Middle frontal gyrus (tissue), 1 donor: ENCODE measurements at regions not wholly inside any gene's neighbourhood (a gene's known extent, or its start where the extent isn't known, plus 50 kb on each side); places are given as distances from the start of the nearest gene placed in this dataset.

ENCODE experiments used
- DNase-seq: peaks from one replicate; pipeline ENCODE4 v3.0.0-alpha.2; 2015; ENCODE audit warnings: low spot score; ENCODE audit errors: extremely low spot score

DNA sequence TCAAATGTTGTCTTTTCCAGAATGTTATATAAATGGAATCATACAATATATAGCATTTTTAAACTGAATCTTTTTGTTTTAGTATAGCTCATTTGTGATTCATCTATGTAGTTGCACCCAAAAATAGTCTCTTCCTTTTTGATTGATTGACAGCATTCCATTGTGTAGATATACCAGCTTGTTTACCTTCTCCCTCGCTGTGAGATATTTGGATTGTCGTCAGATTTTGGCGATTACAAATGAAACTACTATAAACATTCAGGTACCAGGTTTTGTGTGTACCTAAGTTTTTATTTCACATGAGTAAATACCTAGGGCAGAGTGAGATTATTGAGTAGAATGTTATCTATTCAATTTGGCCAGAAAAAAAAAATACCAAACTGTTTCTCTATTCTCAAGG is 584.7 kb upstream of the SORCS1 start:
- DNase-seq, result no peak

DNA sequence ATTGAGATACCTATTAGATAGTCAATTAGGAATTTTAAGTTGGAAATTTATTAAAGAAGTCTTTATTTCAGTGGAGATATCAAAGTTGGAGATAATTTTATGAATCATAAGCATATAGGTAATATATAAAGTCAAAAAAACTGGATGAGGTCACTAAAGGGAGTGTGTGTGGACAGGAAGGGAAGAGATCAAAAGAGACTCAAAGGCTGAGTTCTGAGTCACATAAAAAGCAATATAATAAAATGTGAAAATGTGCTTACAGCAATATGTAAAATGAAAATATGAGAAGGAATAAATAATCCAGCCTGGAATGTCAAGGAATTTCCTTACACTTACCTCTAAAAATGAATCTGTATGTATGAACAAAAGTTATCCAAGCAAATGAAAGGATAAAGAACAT is 583.3 kb upstream of the SORCS1 start:
- no peak for DNase-seq

- DNase-seq, result no peak
Measured at GRCh38 chr10:107741971-107742370, 577.5 kb upstream of the SORCS1 start.

- no peak for DNase-seq
Measured at GRCh38 chr10:107740962-107741690, 576.6 kb upstream of the SORCS1 start.

- DNase-seq, result no peak
Measured at GRCh38 chr10:107739951-107740350, 575.4 kb upstream of the SORCS1 start.

GRCh38 chr10:107733328-107734130 is 569.0 kb upstream of the SORCS1 start:
- DNase-seq, result no peak

GRCh38 chr10:107732045-107732444 is 567.5 kb upstream of the SORCS1 start:
- DNase-seq, result no peak

DNA sequence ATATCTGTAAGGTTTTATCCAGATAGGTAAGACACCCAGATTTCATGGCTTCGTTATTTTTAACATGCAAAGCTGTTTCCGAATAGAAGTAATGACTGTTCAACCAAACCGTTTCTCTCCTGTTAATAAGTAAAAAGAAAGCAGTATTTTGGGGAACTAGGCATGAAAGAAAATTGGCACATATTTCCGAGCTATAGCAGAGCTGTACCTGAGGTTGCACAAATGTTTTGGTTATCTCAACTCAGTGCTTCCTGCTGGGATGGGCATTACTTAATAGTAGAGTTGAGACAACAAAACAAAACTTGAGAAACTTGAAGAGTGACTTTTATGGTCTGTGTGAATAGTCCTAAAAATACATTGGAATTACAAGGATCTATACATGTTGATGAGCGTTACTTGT is 564.3 kb upstream of the SORCS1 start:
- DNase-seq, result no peak

DNA sequence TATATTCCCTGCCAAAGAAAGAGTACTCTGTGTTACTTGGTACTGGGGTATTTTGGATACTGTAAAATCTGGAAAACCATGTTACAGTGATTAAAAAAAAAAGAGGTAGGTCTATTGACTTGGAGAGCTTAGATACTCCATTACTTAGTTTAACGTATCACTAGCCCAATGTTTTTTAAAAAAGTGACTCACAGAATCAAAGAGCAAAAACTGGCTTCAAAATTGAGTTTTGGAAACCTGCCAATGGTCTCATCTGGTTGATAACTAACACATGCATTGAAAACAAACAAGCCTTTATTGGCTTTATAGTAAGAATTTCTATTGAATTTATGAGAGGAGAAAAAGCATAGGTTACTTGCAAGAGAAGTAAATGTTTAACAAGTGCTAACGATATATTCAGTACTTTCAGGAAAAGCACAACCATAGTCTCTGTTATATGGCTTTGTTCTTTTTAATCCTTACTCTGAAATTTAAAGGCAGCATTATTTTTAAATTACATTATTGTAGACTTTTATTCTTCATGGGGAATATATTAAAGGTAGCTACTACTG is 563.3 kb upstream of the SORCS1 start:
- DNase-seq, result no peak

DNA sequence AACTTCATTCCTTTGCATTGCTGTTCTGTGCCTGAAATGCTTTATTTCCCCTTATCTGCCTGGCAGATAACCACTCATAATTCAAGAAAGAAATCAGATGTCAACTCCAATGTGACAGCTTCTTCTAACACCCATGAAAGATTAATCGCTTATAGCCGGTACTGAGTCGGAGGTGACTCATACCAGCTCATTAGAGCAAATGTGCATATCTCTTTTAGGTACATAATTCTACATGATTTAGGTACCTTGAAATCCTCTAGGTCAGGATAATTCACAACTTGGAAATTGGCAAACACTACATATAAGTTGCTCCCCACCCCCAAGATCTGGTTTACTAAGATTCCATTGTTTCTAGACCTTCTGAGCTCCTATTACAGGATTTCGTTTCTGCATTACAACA is 554.4 kb upstream of the SORCS1 start:
- DNase-seq, result no peak

GRCh38 chr10:107717046-107717445 is 552.5 kb upstream of the SORCS1 start:
- no peak for DNase-seq

GRCh38 chr10:107715565-107715964 is 551.1 kb upstream of the SORCS1 start:
- DNase-seq, result no peak

DNA sequence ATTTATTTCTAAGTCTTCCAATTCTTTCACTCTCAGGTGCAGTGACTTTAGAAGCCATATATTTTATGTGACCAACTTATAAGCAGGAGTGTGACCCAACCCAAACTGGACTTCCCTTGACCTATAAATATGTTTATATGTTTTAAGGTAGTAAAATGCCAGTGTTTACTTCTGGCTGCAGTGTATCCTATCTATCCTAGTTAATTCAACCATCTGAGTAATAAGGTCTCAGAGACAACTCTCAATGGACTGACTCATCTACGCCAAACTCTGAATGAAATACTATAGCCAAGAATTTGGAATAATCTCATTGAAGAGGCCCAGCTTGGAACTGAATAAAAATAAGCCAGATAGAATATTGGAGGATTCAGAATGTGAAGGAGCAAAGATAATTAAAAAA is 544.5 kb upstream of the SORCS1 start:
- DNase-seq, result no peak

GRCh38 chr10:107706096-107706725 is 541.7 kb upstream of the SORCS1 start:
- DNase-seq, result no peak

- DNase-seq, result no peak
Measured at GRCh38 chr10:107701943-107702342, 537.4 kb upstream of the SORCS1 start.

DNA sequence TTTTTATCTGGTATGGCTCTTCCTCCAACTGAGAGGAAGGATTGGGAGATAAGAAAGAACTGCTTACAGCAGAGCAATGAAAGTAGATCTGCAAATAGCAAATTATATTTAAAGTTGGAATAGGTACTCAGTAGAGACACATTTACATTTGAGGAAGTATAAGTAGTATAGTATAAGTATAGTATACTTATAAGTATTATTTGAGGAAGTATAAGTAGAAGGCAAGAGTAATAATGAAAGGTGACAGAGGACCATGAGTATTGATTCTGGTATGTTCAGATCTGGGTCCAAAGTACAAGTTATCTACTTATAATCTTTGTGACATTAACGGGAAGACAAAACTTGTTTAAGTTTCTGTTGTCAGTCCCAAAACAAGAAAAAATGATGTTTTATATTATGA is 527.6 kb upstream of the SORCS1 start:
- no peak for DNase-seq

DNA sequence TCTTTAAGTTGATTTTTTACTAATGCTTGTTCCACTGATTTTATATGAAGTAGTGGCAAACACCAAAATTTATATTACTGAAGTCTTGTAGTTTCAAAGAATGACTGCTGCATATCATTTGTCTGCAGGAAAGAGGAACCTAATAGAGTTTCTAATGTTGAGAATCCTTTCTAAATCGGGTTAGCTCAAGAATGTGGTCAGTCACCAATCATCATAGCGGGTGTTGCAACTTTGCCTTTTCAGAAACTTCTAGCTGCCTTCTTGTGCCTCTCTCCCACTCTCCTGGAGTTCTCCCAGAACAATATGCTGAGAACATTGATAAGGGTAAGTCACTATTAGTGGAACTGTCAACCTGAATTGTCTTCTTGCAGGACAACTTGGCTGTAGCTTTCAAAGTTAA is 524.8 kb upstream of the SORCS1 start:
- DNase-seq, result no peak

DNA sequence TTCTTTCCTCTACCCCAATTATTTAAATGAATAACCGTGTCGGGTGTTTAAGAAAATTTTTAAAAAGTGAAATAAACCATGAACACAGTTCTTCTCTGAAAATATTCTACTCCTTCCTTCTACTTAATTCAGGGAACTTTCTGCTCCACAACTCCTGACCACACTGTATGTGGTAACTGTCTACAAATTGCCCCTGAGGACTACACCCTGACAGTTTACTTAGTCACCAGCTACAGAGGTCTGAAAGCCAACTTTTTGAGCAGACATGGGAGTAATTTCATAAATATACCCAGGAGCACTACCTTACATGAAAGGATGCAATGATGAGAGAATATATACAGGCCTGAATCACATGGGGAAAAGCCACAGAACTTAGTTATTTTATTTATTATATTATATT is 523.2 kb upstream of the SORCS1 start:
- DNase-seq, result no peak

DNA sequence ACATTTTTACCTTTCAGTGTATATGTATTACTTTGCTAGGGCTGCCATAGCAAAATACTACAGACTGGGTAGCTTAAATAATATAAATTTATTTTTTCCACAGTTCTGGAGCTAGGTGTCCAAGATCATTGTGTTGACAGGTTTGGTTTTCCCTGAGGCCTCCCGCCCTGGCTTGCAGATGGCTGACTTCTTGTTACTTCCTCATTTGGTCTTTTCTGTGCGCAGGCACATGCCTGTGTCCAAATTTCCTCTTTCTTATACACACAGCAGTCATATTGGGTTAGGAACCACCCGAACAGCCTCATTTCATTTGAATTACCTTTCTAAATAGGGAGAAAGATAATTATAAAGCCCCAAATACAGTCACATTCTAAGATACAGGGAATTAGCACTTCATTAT is 521.6 kb upstream of the SORCS1 start:
- no peak for DNase-seq

- no peak for DNase-seq
Measured at GRCh38 chr10:107671960-107672359, 507.5 kb upstream of the SORCS1 start.

GRCh38 chr10:107666214-107666613 is 501.7 kb upstream of the SORCS1 start:
- DNase-seq, result no peak

DNA sequence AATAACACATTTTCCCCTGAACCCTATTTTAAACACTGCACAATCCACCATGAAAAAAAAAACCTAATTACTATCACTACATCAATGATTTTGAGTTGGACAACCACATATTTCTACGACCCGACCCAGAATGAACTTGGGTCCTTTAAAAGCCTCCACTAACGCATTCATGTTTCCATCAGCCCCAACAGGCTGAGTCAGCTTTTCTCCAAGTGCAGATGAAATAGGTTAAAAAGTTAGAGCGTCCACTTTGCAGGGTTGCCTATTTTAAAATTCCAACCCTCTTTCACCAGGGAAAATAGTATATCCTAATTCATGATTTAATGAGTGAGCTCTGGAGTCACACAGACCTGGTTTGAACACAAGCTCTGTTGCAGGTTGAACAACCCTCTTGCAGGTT is 501.0 kb upstream of the SORCS1 start:
- DNase-seq, result no peak
